Osteoblast (primary cell): ENCODE measurements at regions not wholly inside any gene's neighbourhood (a gene's known extent, or its start where the extent isn't known, plus 50 kb on each side); places are given as distances from the start of the nearest gene placed in this dataset.

Experiments
- DNase-seq: peaks from one replicate; pipeline ENCODE4 v3.0.0; 2011; ENCODE audit warnings: low spot score, mixed read lengths; ENCODE audit not compliant: insufficient read length; ENCODE audit errors: missing footprints
- H2AFZ ChIP-seq: 2 replicates; pipeline ENCODE4 v1.6.0; 2011; ENCODE audit warnings: mild to moderate bottlenecking, low read length
- H3K27ac ChIP-seq: 2 replicates; pipeline ENCODE4 v1.5.1; 2011; ENCODE audit warnings: mild to moderate bottlenecking, low read depth, low read length, moderate library complexity
- H3K27me3 ChIP-seq: 2 replicates; pipeline ENCODE4 v1.6.0; 2012; ENCODE audit warnings: mild to moderate bottlenecking, control low read depth, inconsistent platforms, low read length, moderate library complexity; ENCODE audit not compliant: insufficient read depth
- H3K36me3 ChIP-seq: 2 replicates; pipeline ENCODE4 v1.5.1; 2011; ENCODE audit warnings: mild to moderate bottlenecking, low read length, control low read depth, moderate library complexity; ENCODE audit not compliant: insufficient read depth
- H3K4me1 ChIP-seq: 2 replicates; pipeline ENCODE4 v1.5.1; 2011; ENCODE audit warnings: mild to moderate bottlenecking, low read length, control low read depth, moderate library complexity; ENCODE audit not compliant: insufficient read depth
- H3K4me2 ChIP-seq: 2 replicates; pipeline ENCODE4 v1.6.0; 2011; ENCODE audit warnings: mild to moderate bottlenecking, low read length; ENCODE audit not compliant: insufficient read depth
- H3K4me3 ChIP-seq: fragments of 200-600 bp; sonication (generic); 3 replicates; pipeline ENCODE4 v1.5.1; 2012; ENCODE audit warnings: mild to moderate bottlenecking, low read length, inconsistent platforms; ENCODE audit not compliant: insufficient read depth
- H3K79me2 ChIP-seq: 2 replicates; pipeline ENCODE4 v1.6.0; 2012; ENCODE audit warnings: mild to moderate bottlenecking, low read length, control low read depth, inconsistent platforms; ENCODE audit not compliant: insufficient read depth
- H3K9me3 ChIP-seq: 2 replicates; pipeline ENCODE4 v1.5.1; 2011; ENCODE audit warnings: low read depth, low read length, control low read depth
- H4K20me1 ChIP-seq: 2 replicates; pipeline ENCODE4 v1.6.0; 2012; ENCODE audit warnings: mild to moderate bottlenecking, low read length, control low read depth; ENCODE audit not compliant: insufficient read depth
- CTCF ChIP-seq: IDR thresholded peaks from 2 replicates; pipeline ENCODE4 v1.5.1; 2011; ENCODE audit warnings: mild to moderate bottlenecking, low read depth, low read length, moderate library complexity; ENCODE audit errors: extremely low read depth

GRCh38 chr20:22496817-22497216 lies 87.6 kb downstream of the FOXA2 start:
- H3K9me3 ChIP-seq: no peaks in the 10 kb centered on the region
- no peak for TF ChIP-seq CTCF
- no peaks in the 10 kb centered on the region for H3K27me3 ChIP-seq
- H3K79me2 ChIP-seq: no peaks in the 10 kb centered on the region
- H3K4me3 ChIP-seq: no peak overlapping the region
- no peaks in the 10 kb centered on the region for H3K36me3 ChIP-seq
- no peaks in the 10 kb centered on the region for H3K4me1 ChIP-seq
- no peak for DNase-seq
- no peak overlapping the region for H2AFZ ChIP-seq
- no peaks in the 10 kb centered on the region for H4K20me1 ChIP-seq
- no peak overlapping the region for H3K4me2 ChIP-seq
- H3K27ac ChIP-seq: no peak overlapping the region

GRCh38 chr20:22495789-22496188 lies 88.6 kb downstream of the FOXA2 start:
- Histone ChIP-seq H3K27ac (no peak overlapping the region), H3K36me3 (no peaks in the 10 kb centered on the region), H3K79me2 (no peaks in the 10 kb centered on the region), H4K20me1 (no peaks in the 10 kb centered on the region), H3K4me2 (no peak overlapping the region), H2AFZ (no peak overlapping the region), H3K9me3 (no peaks in the 10 kb centered on the region), H3K4me1 (no peaks in the 10 kb centered on the region), H3K4me3 (no peak overlapping the region), H3K27me3 (no peaks in the 10 kb centered on the region)
- no peak for TF ChIP-seq CTCF
- no peak for DNase-seq

- Histone ChIP-seq H3K27me3 (no peaks in the 10 kb centered on the region), H2AFZ (no peak overlapping the region), H3K4me2 (no peak overlapping the region), H3K4me1 (no peaks in the 10 kb centered on the region), H3K79me2 (no peaks in the 10 kb centered on the region), H3K27ac (no peak overlapping the region), H3K9me3 (no peaks in the 10 kb centered on the region), H3K4me3 (no peak overlapping the region), H3K36me3 (no peaks in the 10 kb centered on the region), H4K20me1 (no peaks in the 10 kb centered on the region)
- no peak for DNase-seq
- no peak for TF ChIP-seq CTCF
Observed at GRCh38 chr20:22495172-22495571, 89.2 kb downstream of the FOXA2 start.

- Histone ChIP-seq H3K79me2 (no peaks in the 10 kb centered on the region), H3K27ac (no peak overlapping the region), H3K36me3 (no peaks in the 10 kb centered on the region), H3K4me1 (no peaks in the 10 kb centered on the region), H2AFZ (no peak overlapping the region), H3K27me3 (no peaks in the 10 kb centered on the region), H3K9me3 (no peaks in the 10 kb centered on the region), H3K4me3 (no peak overlapping the region), H4K20me1 (no peaks in the 10 kb centered on the region), H3K4me2 (no peak overlapping the region)
- TF ChIP-seq CTCF: no peak
- no peak for DNase-seq
Observed at GRCh38 chr20:22492497-22492896, 91.9 kb downstream of the FOXA2 start.
